ENCODE measurements at regions not wholly inside any gene's neighbourhood (a gene's known extent, or its start where the extent isn't known, plus 50 kb on each side); places are given as distances from the start of the nearest gene placed in this dataset.

DNA sequence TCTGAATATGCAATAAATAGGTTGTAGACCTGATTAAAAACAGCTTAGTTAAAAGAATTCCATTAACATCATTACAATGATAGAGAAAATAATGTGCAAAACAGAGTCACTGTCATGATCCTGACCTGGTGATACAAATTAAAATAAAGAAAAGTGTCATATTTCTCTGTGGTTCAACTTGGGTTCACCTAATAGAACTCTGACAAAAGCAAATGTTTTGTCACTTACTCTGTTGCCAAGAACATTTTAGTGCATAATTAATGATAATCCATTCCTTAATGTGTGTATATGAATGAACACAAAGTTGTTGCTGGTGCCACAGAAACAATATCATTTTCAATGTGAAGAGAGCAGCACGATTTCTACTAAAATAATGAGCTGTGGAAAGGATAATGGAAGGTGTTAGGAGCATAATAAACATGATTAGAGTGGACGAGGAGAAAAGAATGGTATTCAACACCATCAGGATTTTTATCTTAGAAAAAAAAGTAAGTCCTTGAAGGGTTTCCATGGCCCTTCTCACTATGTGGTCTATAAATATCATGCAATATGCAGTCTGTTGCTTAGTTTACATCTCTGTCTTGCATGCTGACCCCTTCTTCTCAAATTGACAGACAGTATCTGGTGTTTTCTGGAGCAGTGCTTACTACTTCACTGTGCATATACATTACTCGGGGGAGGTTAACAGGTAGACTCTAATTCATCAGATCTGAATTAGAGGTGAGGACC lies 656.6 kb upstream of the MMS22L start:
- no peak for DNase-seq (ENCODE audit: extremely low read depth, low read depth)
- TF ChIP-seq, protein P1, sequence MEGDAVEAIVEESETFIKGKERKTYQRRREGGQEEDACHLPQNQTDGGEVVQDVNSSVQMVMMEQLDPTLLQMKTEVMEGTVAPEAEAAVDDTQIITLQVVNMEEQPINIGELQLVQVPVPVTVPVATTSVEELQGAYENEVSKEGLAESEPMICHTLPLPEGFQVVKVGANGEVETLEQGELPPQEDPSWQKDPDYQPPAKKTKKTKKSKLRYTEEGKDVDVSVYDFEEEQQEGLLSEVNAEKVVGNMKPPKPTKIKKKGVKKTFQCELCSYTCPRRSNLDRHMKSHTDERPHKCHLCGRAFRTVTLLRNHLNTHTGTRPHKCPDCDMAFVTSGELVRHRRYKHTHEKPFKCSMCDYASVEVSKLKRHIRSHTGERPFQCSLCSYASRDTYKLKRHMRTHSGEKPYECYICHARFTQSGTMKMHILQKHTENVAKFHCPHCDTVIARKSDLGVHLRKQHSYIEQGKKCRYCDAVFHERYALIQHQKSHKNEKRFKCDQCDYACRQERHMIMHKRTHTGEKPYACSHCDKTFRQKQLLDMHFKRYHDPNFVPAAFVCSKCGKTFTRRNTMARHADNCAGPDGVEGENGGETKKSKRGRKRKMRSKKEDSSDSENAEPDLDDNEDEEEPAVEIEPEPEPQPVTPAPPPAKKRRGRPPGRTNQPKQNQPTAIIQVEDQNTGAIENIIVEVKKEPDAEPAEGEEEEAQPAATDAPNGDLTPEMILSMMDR (IDR thresholded peaks at IDR 0.05; ENCODE audit: low read depth, low read length, missing control alignments): no peak
- H3K4me3 ChIP-seq (replicated peaks; ENCODE audit: low read depth, low read length): no peak overlapping the region

DNA sequence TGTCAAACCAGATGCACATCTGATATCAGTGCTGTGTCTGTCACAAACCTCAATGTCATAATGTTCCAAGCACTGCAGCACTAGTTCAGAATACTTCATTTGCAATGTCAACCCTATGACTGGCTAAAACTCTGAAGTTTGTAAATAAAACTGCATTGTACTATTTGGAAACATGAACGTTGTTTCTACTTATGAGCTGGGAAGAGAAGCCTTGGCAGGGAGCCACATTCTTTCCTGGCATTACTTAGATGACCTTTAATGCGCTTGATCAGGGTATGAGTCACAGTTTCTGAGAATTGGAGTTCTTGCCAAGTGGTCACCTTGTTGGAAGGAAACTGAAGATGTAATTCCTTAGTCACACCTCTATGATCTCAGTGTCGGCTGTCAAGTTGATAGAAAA lies 664.8 kb upstream of the MMS22L start:
- TF ChIP-seq, protein P1 (IDR thresholded peaks at IDR 0.05; ENCODE audit: low read depth, low read length, missing control alignments): no peak
- H3K4me3 ChIP-seq (replicated peaks; ENCODE audit: low read depth, low read length): no peak overlapping the region
- peak; percentile 0 for DNase-seq (ENCODE audit: extremely low read depth, low read depth)

DNA sequence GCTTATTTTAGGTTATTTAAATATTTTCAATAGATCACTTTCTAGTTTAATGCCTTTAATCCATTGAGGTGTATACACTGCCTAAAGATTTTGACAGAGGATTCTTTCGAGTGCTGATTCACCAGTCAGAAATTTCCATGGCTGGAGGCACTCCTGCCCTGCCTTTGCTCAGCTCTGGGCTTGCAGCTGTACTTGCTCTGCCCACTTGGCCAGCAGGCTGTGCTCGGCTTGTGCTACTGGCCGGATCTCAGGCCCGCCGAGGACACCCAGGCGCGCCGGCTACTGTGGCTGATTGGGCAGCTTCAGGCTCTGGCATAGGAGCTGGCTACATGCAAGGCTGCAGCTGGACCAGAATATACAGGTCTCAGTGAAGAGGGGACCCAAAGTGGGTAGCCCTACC lies 675.1 kb upstream of the MMS22L start:
- H3K4me3 ChIP-seq (replicated peaks; ENCODE audit: low read depth, low read length): no peak overlapping the region
- no peak for DNase-seq (ENCODE audit: extremely low read depth, low read depth)
- TF ChIP-seq, protein P1 (IDR thresholded peaks at IDR 0.05; ENCODE audit: low read depth, low read length, missing control alignments): no peak

DNA sequence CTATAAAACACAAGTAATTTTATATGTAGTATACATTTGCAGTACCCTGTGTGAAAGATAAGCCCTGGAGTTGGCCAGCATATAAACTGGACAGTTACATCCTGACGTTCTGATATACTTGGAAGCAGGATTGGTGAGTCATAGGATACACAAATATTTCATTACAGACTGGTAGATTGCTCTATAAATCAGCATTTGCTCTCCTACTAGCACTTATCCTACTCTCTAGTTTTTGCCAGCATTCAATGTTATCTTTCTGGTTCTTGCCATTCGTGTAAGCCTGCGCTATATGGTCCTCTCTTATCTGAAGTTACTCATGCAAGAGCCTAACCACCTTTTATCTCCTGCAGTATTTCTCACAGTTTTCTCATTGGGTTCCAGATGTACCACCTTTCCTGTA lies 680.2 kb upstream of the MMS22L start:
- H3K4me3 ChIP-seq (replicated peaks; ENCODE audit: low read depth, low read length): no peak overlapping the region
- DNase-seq (ENCODE audit: extremely low read depth, low read depth): no peak
- TF ChIP-seq, protein P1 (IDR thresholded peaks at IDR 0.05; ENCODE audit: low read depth, low read length, missing control alignments): no peak

DNA sequence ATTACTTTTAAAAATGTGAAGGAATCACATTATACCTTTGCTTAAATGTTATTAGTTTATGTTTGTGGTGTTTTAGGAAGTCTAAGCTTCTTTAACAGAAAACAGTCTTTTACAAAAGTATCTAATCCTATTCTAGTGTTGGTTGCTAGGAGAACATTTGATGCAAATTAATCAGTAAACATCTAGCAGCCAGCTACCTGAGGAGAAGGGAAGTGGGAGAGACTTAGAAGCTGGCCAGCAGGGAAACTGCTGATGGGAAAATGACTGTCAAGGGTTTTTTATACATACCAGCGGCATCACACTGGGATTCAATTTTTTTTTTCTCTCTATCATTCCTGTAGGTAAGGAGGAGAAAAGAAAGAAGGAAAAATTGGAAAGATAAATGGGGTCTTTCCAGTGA lies 686.0 kb upstream of the MMS22L start:
- TF ChIP-seq, protein P1 (IDR thresholded peaks at IDR 0.05; ENCODE audit: low read depth, low read length, missing control alignments): no peak
- no peak overlapping the region for H3K4me3 ChIP-seq (replicated peaks; ENCODE audit: low read depth, low read length)
- DNase-seq (ENCODE audit: extremely low read depth, low read depth): no peak

DNA sequence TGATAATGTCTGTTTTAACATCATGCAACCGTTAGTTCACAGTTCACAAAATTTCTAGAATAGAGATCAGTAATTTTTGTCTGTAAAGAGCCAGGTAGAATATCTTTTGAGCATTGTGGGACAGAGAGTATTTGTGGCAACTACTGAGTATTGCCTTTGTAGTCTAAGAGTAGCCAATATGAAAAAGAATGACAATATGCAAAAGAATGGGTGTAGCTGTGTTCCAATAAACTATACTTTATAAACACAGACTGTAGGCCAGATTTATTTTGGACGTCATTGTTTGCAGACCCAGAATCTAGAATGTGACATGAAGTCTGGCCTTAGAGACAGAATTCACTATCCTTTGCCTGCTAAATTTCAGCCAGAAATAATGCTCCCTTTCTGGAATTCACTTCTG lies 694.1 kb upstream of the MMS22L start:
- DNase-seq (ENCODE audit: extremely low read depth, low read depth): no peak

More for the DNA sequence above, 694.1 kb upstream of the MMS22L start:
- no peak overlapping the region for H3K4me3 ChIP-seq (replicated peaks; ENCODE audit: low read depth, low read length)
- TF ChIP-seq, protein P1 (IDR thresholded peaks at IDR 0.05; ENCODE audit: low read depth, low read length, missing control alignments): no peak
